HUES64 (cell line): ENCODE measurements at regions not wholly inside any gene's neighbourhood (a gene's known extent, or its start where the extent isn't known, plus 50 kb on each side); places are given as distances from the start of the nearest gene placed in this dataset.
"Not testable (repeated sequence)": the region's sequence is repeated elsewhere in the genome, so short reads cannot be mapped to it uniquely, and the experiment has no call there.

Experiments
- H3K27ac ChIP-seq: 2 replicates; pipeline ENCODE4 v1.7.0; 2013; ENCODE audit warnings: low read depth, low read length, inconsistent platforms
- H3K27me3 ChIP-seq: 2 replicates; pipeline ENCODE4 v1.6.1; 2013; ENCODE audit warnings: mild to moderate bottlenecking, low read length; ENCODE audit not compliant: insufficient read depth
- H3K36me3 ChIP-seq: 2 replicates; pipeline ENCODE4 v1.6.1; 2013; ENCODE audit warnings: mild to moderate bottlenecking, low read length; ENCODE audit not compliant: insufficient read depth
- H3K4me1 ChIP-seq: 2 replicates; pipeline ENCODE4 v1.6.1; 2013; ENCODE audit warnings: mild to moderate bottlenecking, low read length, moderate library complexity; ENCODE audit not compliant: insufficient read depth
- H3K4me3 ChIP-seq: 2 replicates; pipeline ENCODE4 v1.5.1; 2013; ENCODE audit warnings: mild to moderate bottlenecking, low read length, moderate library complexity
- H3K9ac ChIP-seq: 2 replicates; pipeline ENCODE4 v1.6.1; 2013; ENCODE audit warnings: mild to moderate bottlenecking, low read depth, low read length
- H3K9me3 ChIP-seq: 2 replicates; pipeline ENCODE4 v1.6.1; 2013; ENCODE audit warnings: low read depth, low read length; ENCODE audit not compliant: insufficient read depth
- WGBS: fragments of 150-250, 120-280 bp; methylation state at CpG from one replicate; pipeline ENCODE4 v1.1.7; 2013; ENCODE audit warnings: missing lambda C conversion rate; 5-methylcytosine and 5-hydroxymethylcytosine counted together

GRCh38 chr7:109549471-109550193 lies 980.0 kb downstream of the DNAJB9 start:
- Histone ChIP-seq H3K9ac (no peak overlapping the region), H3K36me3 (no peaks in the 10 kb centered on the region), H3K9me3 (no peaks in the 10 kb centered on the region), H3K27ac (no peak overlapping the region), H3K4me3 (no peak overlapping the region), H3K4me1 (peaks cover 7% of the 10 kb centered on the region; the same call in 1 of the 2 replicates), H3K27me3 (no peaks in the 10 kb centered on the region)
- 94% methylated on average over 6 of the region's 7 CpGs for WGBS

DNA sequence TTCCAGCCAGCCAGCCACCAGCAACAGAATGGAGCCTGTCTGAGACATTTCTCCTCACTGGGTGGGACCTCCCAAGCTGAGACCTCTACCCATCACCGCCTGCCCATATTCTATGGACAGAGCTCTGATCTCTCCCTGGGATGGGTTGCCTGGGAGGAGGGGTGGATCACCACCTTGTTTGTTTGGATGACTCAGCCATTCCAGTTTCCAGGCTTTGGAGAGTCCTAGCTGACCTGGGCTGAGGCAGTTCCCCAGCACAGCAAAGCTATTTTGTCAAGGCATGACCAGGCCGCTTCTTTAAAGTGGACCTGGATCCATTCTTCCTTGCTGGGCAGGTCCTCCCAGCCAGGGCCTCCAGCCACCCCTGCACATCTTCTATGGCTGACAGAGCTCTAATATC lies 982.3 kb downstream of the DNAJB9 start:
- no peak overlapping the region for H3K4me3 ChIP-seq
- H3K9me3 ChIP-seq = no peaks in the 10 kb centered on the region
- H3K36me3 ChIP-seq = no peaks in the 10 kb centered on the region
- H3K27me3 ChIP-seq = no peaks in the 10 kb centered on the region
- peaks cover 7% of the 10 kb centered on the region; the same call in 1 of the 2 replicates for H3K4me1 ChIP-seq
- 96% methylated on average over 2 of the region's 2 CpGs for WGBS
- no peak overlapping the region for H3K27ac ChIP-seq
- no peak overlapping the region for H3K9ac ChIP-seq

DNA sequence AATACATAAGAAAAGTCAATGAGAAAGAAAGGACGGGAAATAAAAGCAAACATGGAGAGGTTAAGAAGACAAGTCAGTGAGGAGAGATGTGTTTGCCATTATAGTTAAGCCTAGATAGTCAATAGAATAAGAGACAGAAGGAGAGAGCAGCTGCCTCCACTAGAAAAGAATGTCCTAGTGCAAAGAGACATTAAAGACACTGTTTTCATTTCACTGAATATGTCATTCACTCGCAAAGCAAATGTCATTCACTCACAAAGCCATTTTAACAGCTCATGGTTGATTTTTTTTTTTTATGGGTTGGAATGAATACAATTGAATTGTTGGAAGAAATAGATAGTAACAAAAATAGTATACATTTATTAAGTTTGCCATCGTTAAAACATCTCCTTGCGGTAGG lies 1007.6 kb downstream of the DNAJB9 start:
- Histone ChIP-seq H3K4me1 (peaks cover 15% of the 10 kb centered on the region; the same call in 1 of the 2 replicates), H3K9me3 (no peaks in the 10 kb centered on the region), H3K9ac (no peak overlapping the region), H3K27ac (no peak overlapping the region), H3K4me3 (no peak overlapping the region), H3K36me3 (no peaks in the 10 kb centered on the region), H3K27me3 (no peaks in the 10 kb centered on the region)
- 70% methylated on average over 4 of the region's 4 CpGs for WGBS

- H3K36me3 ChIP-seq = no peaks in the 10 kb centered on the region
- no peaks in the 10 kb centered on the region for H3K27me3 ChIP-seq
- no peak overlapping the region for H3K4me3 ChIP-seq
- 92% methylated on average over 4 of the region's 4 CpGs for WGBS
- H3K4me1 ChIP-seq = peaks cover 15% of the 10 kb centered on the region; the same call in 1 of the 2 replicates
- H3K9me3 ChIP-seq = peaks cover 7% of the 10 kb centered on the region; the same call in 1 of the 2 replicates
- H3K9ac ChIP-seq = no peak overlapping the region
- H3K27ac ChIP-seq = no peak overlapping the region
Measured at GRCh38 chr7:109579901-109580300, 1010.2 kb downstream of the DNAJB9 start.

GRCh38 chr7:109582211-109582610 lies 1012.5 kb downstream of the DNAJB9 start:
- Histone ChIP-seq H3K4me1 (peaks cover 14% of the 10 kb centered on the region; the same call in 1 of the 2 replicates), H3K9me3 (peaks cover 13% of the 10 kb centered on the region; the same call in 1 of the 2 replicates), H3K4me3 (no peak overlapping the region), H3K9ac (no peak overlapping the region), H3K27me3 (no peaks in the 10 kb centered on the region), H3K27ac (no peak overlapping the region), H3K36me3 (no peaks in the 10 kb centered on the region)

DNA sequence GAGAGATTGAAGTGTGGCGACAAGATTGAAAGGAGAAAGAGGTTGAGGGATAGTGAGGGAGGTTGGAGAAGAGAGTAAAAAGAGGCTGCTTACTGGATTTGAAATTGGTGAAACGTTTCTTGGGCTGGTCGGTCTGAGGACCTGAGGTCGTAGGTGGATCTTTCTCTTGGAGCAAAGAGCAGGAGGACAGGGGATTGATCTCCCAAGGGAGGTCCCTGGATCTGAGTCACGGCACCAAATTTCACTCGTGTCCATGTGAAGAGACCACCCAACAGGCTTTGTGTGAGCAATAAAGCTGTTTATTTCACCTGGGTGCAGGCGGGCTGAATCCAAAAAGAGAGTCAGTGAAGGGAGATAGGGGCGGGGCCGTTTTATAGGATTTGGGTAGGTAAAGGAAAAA lies 1027.3 kb downstream of the DNAJB9 start:
- not testable (repeated sequence) for H3K36me3 ChIP-seq, H3K9me3 ChIP-seq, H3K27me3 ChIP-seq
- Histone ChIP-seq H3K4me1 (peaks cover 17% of the 10 kb centered on the region), H3K9ac (peak overlapping the region; percentile 63), H3K4me3 (peak overlapping the region; percentile 37), H3K27ac (peak overlapping the region; percentile 82; the same call in 1 of the 2 replicates)
- WGBS = 74% methylated on average over 8 of the region's 9 CpGs

- Histone ChIP-seq H3K27me3 (no peaks in the 10 kb centered on the region), H3K4me1 (no peaks in the 10 kb centered on the region), H3K4me3 (no peak overlapping the region), H3K36me3 (no peaks in the 10 kb centered on the region), H3K9me3 (no peaks in the 10 kb centered on the region), H3K9ac (no peak overlapping the region), H3K27ac (no peak overlapping the region)
- WGBS = 100% methylated on average over 1 of the region's 1 CpG
Measured at GRCh38 chr7:109611656-109612055, 1042.0 kb downstream of the DNAJB9 start.

DNA sequence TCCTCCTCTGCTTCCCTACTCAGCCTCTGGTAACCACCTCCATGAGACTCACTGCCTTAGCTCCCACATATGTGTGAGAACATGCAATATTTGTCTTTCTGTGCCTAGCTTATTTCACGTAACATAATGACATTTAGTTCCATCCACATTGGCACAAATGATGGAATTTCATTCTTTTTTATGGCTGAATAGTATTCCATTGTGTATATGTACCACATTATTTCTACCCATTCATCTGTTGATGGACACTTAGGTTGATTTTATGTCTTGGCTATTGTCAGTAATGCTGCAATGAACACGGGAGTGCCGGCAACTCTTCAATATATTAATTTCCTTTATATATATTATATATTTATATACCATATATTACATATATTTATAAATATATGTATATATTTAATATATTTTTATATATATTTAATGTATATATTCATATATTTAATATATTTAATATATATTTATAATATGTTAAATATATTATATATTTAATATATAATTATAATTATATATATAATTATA lies 1046.9 kb downstream of the DNAJB9 start:
- 100% methylated on average over 1 of the region's 3 CpGs for WGBS
- Histone ChIP-seq H3K4me1 (no peaks in the 10 kb centered on the region), H3K9ac (no peak overlapping the region)

GRCh38 chr7:109622320-109622719 lies 1052.6 kb downstream of the DNAJB9 start:
- Histone ChIP-seq H3K9me3 (peaks cover 6% of the 10 kb centered on the region; the same call in 1 of the 2 replicates), H3K27me3 (no peaks in the 10 kb centered on the region), H3K9ac (no peak overlapping the region), H3K4me3 (no peak overlapping the region), H3K36me3 (no peaks in the 10 kb centered on the region), H3K4me1 (no peaks in the 10 kb centered on the region), H3K27ac (no peak overlapping the region)
- 100% methylated on average over 1 of the region's 1 CpG for WGBS

More for the DNA sequence above, 1046.9 kb downstream of the DNAJB9 start:
- Histone ChIP-seq H3K27ac (no peak overlapping the region), H3K4me3 (no peak overlapping the region), H3K9me3 (no peaks in the 10 kb centered on the region), H3K27me3 (no peaks in the 10 kb centered on the region), H3K36me3 (no peaks in the 10 kb centered on the region)

DNA sequence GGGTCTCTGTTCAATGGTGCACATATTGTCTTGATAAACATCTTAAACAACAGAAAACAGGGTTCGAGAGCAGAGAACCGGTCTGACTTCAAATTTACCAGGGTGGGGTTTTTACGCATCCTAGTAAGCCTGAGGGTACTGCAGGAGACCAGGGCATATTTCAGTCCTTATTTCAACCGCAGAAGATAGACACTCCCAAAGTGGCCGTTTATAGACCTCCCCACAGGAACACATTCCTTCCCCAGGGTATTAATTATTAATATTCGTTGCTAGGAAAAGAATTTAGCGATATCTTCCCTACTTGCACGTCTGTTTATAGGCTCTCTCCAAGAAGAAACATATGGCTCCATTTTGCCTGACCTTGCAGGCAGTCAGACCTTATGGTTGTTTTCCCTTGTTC lies 1063.2 kb downstream of the DNAJB9 start:
- H3K4me3 ChIP-seq, H3K9ac ChIP-seq, H3K36me3 ChIP-seq, H3K27ac ChIP-seq, H3K27me3 ChIP-seq, H3K4me1 ChIP-seq: not testable (repeated sequence)
- peaks cover 12% of the 10 kb centered on the region; the same call in 1 of the 2 replicates for H3K9me3 ChIP-seq
- 87% methylated on average over 8 of the region's 8 CpGs for WGBS

GRCh38 chr7:109635374-109635773 lies 1065.7 kb downstream of the DNAJB9 start:
- H3K9me3 ChIP-seq = peaks cover 12% of the 10 kb centered on the region; the same call in 1 of the 2 replicates
- no peaks in the 10 kb centered on the region for H3K36me3 ChIP-seq
- WGBS = 95% methylated on average over 2 of the region's 3 CpGs
- H3K4me1 ChIP-seq = 0 out of 2 replicates have a peak, but pooled peaks cover 5% of the 10 kb centered on the region
- no peak overlapping the region for H3K9ac ChIP-seq
- H3K27me3 ChIP-seq = no peaks in the 10 kb centered on the region
- no peak overlapping the region for H3K4me3 ChIP-seq
- H3K27ac ChIP-seq = no peak overlapping the region
